ENCODE measurements at regions not wholly inside any gene's neighbourhood (a gene's known extent, or its start where the extent isn't known, plus 50 kb on each side); places are given as distances from the start of the nearest gene placed in this dataset.

DNA sequence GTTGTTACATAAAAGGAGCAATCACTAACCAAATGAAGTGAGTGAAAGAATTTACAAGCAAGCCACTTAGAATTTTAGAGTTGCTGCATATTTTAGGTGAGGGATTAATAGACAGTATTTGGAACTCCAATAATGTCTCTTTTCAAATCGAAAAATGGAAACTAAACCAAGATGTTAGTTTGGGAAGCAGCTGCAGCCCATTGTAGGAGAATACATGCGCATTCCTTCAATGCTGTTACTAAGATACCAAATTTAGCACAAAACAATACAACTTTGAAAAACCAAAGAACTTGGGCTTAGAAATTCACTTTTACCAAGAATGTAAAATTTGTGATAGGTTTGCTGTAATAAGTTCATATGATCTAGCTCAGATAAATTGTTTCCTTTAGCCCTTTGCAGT is 411.8 kb upstream of the CDH6 start:
- Histone ChIP-seq H3K4me1 (no peaks in the 10 kb centered on the region), H3K9me3 (no peaks in the 10 kb centered on the region), H3K36me3 (no peaks in the 10 kb centered on the region), H3K27ac (no peak overlapping the region), H3K27me3 (no peaks in the 10 kb centered on the region), H3K4me3 (no peak overlapping the region)
- TF ChIP-seq, protein P1, sequence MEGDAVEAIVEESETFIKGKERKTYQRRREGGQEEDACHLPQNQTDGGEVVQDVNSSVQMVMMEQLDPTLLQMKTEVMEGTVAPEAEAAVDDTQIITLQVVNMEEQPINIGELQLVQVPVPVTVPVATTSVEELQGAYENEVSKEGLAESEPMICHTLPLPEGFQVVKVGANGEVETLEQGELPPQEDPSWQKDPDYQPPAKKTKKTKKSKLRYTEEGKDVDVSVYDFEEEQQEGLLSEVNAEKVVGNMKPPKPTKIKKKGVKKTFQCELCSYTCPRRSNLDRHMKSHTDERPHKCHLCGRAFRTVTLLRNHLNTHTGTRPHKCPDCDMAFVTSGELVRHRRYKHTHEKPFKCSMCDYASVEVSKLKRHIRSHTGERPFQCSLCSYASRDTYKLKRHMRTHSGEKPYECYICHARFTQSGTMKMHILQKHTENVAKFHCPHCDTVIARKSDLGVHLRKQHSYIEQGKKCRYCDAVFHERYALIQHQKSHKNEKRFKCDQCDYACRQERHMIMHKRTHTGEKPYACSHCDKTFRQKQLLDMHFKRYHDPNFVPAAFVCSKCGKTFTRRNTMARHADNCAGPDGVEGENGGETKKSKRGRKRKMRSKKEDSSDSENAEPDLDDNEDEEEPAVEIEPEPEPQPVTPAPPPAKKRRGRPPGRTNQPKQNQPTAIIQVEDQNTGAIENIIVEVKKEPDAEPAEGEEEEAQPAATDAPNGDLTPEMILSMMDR (IDR thresholded peaks at IDR 0.05), result no peak
- no peak for DNase-seq (ENCODE audit: low spot score)

DNA sequence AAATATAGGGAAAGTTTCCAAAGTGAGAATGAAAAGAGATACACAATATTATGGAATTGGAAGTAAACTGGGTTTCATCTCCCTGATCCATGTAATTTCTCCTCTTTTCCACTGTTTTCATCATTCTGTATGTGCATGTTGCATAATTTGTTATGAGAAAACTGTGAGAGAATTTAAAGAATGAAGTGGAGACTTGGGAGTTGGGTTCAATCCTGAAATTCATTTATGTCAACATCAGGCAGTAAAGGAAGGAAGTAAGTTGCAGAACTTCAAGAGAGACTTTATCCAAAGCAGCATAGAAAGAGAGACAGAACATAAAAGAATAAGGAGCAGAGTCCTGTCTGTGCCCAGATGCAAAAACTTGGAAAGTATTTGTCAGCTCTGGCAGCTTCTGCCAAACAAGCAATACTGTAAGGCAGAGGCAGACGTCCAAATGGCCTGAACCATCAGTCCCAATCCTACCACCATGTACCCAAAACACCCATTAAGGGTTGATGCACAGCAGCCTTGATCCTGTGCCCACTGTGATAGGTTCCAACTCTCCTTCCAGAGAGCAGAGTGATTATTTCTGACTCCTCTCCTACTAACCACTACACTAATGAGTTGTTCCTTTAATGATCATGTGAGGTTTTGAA is 425.3 kb upstream of the CDH6 start:
- no peaks in the 10 kb centered on the region for H3K9me3 ChIP-seq
- no peak for DNase-seq (ENCODE audit: low spot score)
- no peaks in the 10 kb centered on the region for H3K4me1 ChIP-seq
- no peak overlapping the region for H3K4me3 ChIP-seq
- no peaks in the 10 kb centered on the region for H3K36me3 ChIP-seq
- no peak overlapping the region for H3K27ac ChIP-seq
- TF ChIP-seq, protein P1 (IDR thresholded peaks at IDR 0.05), result no peak
- no peaks in the 10 kb centered on the region for H3K27me3 ChIP-seq

DNA sequence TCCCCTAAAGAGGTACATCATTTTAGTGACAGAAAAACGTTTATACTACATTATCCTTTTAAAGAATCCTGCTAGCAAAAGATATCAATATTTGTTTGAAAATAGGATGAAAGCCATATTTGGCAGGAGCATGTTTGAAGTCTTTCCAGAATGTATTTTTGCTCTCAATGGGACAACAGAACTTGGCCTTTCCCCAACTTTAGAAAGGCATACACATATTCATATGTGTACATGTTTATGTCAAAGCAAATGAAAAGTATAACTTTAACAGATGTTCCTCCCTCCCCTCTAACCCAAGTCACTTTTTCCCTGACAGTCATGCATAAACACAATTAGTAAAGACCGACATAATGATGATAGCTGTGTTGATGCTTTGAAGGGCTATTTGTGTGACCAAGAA is 427.8 kb upstream of the CDH6 start:
- H3K4me1 ChIP-seq, result no peaks in the 10 kb centered on the region
- H3K4me3 ChIP-seq, result no peak overlapping the region
- TF ChIP-seq, protein P1 (IDR thresholded peaks at IDR 0.05), result no peak
- H3K9me3 ChIP-seq, result no peaks in the 10 kb centered on the region
- H3K27ac ChIP-seq, result no peak overlapping the region
- no peaks in the 10 kb centered on the region for H3K36me3 ChIP-seq
- H3K27me3 ChIP-seq, result no peaks in the 10 kb centered on the region
- DNase-seq (ENCODE audit: low spot score), result no peak

DNA sequence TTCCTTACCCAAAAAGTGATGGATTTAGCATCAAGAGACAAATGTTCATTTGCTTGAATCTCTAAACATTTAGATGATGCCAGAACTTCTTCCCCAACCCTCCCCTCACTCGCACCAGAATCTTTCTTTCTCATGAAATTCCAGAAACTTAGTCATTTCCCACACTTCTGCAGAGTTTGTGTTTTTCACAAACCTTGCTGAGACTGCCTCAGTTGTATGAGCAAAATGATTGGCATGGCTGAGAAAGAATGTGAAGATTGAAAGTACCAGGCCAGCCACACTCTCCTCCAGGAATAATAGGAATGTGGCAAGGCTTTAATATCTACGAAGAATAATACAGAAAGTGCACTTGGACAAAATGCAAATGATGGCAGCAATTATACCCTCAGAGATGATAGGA is 428.3 kb upstream of the CDH6 start:
- Histone ChIP-seq H3K36me3 (no peaks in the 10 kb centered on the region), H3K9me3 (no peaks in the 10 kb centered on the region), H3K4me3 (no peak overlapping the region), H3K27me3 (no peaks in the 10 kb centered on the region), H3K27ac (no peak overlapping the region), H3K4me1 (no peaks in the 10 kb centered on the region)
- no peak for DNase-seq (ENCODE audit: low spot score)
- TF ChIP-seq, protein P1 (IDR thresholded peaks at IDR 0.05), result no peak

DNA sequence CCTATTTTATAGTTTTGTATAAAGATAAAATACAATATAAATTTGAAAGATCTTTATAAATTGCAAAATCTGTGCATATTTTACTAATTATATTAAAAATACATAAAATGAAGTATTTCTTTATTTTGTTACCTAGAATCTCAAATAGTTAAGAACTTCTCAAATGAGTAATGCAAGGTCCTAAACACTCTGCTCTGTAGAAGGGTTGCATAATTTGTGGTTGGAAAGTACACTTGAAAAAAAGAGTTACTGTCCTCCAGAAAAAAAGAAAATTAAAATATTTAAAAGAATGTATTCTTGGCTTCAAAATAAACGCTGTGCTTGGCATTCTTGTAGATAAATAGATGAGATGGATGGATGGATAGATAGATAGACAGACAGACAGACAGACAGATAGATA is 428.8 kb upstream of the CDH6 start:
- no peak overlapping the region for H3K4me3 ChIP-seq
- TF ChIP-seq, protein P1 (IDR thresholded peaks at IDR 0.05), result no peak
- no peak for DNase-seq (ENCODE audit: low spot score)
- H3K27ac ChIP-seq, result no peak overlapping the region
- no peaks in the 10 kb centered on the region for H3K9me3 ChIP-seq
- no peaks in the 10 kb centered on the region for H3K36me3 ChIP-seq
- no peaks in the 10 kb centered on the region for H3K27me3 ChIP-seq
- no peaks in the 10 kb centered on the region for H3K4me1 ChIP-seq

DNA sequence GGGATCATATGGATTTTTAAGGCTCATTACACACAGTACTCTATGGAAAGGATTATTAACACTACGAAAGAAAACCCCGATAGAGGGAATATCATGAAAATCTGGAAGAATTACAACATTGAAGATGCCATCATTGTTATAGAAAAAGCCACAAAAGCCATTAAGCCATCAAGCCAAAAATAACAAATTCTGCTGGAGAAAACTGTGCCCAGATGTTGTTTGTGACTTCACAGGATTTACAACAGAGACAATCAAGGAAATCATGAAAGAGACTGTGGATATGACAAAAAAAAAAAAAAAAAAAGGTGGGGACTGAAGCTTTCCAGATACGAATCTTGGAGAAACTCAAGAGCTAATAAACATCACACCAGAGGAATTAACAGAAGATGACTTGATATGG is 433.8 kb upstream of the CDH6 start:
- Histone ChIP-seq H3K4me1 (no peaks in the 10 kb centered on the region), H3K27me3 (no peaks in the 10 kb centered on the region), H3K4me3 (no peak overlapping the region), H3K36me3 (no peaks in the 10 kb centered on the region), H3K27ac (no peak overlapping the region), H3K9me3 (no peaks in the 10 kb centered on the region)
- TF ChIP-seq, protein P1 (IDR thresholded peaks at IDR 0.05), result no peak
- no peak for DNase-seq (ENCODE audit: low spot score)
